BLaER1 (cell line): ENCODE measurements at regions not wholly inside any gene's neighbourhood (a gene's known extent, or its start where the extent isn't known, plus 50 kb on each side); places are given as distances from the start of the nearest gene placed in this dataset.

Experiments used
- H3K27ac ChIP-seq: shearing (Covaris generic); formaldehyde crosslinking; 2 replicates; pipeline ENCODE4 v1.8.1; 2022
- H3K27me3 ChIP-seq: shearing (Covaris generic); formaldehyde crosslinking; 2 replicates; pipeline ENCODE4 v1.8.1; 2022
- H3K36me3 ChIP-seq: shearing (Covaris generic); formaldehyde crosslinking; 2 replicates; pipeline ENCODE4 v1.8.1; 2022
- H3K4me1 ChIP-seq: shearing (Covaris generic); formaldehyde crosslinking; 2 replicates; pipeline ENCODE4 v1.8.1; 2022
- H3K4me2 ChIP-seq: shearing (Covaris generic); formaldehyde crosslinking; 2 replicates; pipeline ENCODE4 v1.8.1; 2022
- H3K4me3 ChIP-seq: shearing (Covaris generic); formaldehyde crosslinking; 2 replicates; pipeline ENCODE4 v1.8.1; 2022
- H3K9ac ChIP-seq: shearing (Covaris generic); formaldehyde crosslinking; 2 replicates; pipeline ENCODE4 v1.8.1; 2022
- H3K9me3 ChIP-seq: shearing (Covaris generic); formaldehyde crosslinking; 2 replicates; pipeline ENCODE4 v1.8.1; 2022
- H4K20me1 ChIP-seq: shearing (Covaris generic); formaldehyde crosslinking; 2 replicates; pipeline ENCODE4 v1.8.1; 2022
- Cebpa-rat ChIP-seq: shearing (Covaris generic); IDR thresholded peaks from 2 replicates; pipeline ENCODE4 v1.8.1; 2022

DNA sequence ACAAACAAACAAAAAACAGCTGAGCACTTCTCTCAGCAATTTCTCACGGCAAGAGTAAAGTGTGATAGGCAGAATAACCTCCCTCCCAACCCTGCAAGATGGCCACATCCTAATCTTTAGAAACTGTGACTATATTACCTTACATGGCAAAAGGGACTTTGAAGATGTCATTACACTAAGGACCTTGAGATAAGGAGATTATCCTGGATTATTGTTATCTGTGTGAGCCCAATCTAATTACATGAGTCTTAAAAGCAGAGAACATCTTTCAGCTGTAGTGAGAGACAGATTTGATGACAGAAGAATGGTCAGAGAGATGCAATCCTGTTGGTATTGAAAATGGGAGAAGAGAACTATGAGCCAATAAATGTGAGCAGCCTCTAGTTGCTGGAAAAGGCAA is 347.9 kb downstream of the CDH9 start:
- H3K9ac ChIP-seq, result no peak overlapping the region
- H3K9me3 ChIP-seq, result no peaks in the 10 kb centered on the region
- H4K20me1 ChIP-seq, result no peaks in the 10 kb centered on the region
- TF ChIP-seq Cebpa-rat, result no peak
- H3K4me1 ChIP-seq, result no peaks in the 10 kb centered on the region
- H3K27ac ChIP-seq, result no peak overlapping the region
- no peaks in the 10 kb centered on the region for H3K36me3 ChIP-seq
- H3K4me3 ChIP-seq, result no peak overlapping the region
- no peaks in the 10 kb centered on the region for H3K27me3 ChIP-seq
- H3K4me2 ChIP-seq, result no peak overlapping the region

DNA sequence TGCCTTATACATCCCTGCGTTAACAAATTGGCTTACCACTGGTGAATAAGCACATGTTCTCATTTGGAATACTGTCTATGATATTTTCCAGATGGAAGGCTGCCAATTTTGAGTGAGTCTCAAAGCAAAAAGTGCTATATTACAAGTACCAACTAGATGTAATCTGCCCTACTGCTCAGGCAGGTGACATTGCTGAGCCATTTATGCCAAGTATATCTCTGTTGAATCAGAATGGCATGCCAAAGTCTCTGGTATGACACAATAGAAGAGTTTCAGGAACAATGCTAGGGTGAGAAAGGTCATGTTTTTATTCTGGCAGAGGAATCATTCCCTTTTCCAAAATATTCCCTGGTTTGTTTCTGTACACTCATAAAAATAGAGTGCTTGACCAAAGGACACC is 356.5 kb downstream of the CDH9 start:
- H3K27ac ChIP-seq, result no peak overlapping the region
- TF ChIP-seq Cebpa-rat, result no peak
- H3K4me3 ChIP-seq, result no peak overlapping the region
- H3K4me1 ChIP-seq, result no peaks in the 10 kb centered on the region
- no peaks in the 10 kb centered on the region for H3K36me3 ChIP-seq
- H3K9ac ChIP-seq, result no peak overlapping the region
- H4K20me1 ChIP-seq, result no peaks in the 10 kb centered on the region
- H3K9me3 ChIP-seq, result peaks cover 9% of the 10 kb centered on the region; the same call in 1 of the 2 replicates
- H3K27me3 ChIP-seq, result no peaks in the 10 kb centered on the region
- no peak overlapping the region for H3K4me2 ChIP-seq

DNA sequence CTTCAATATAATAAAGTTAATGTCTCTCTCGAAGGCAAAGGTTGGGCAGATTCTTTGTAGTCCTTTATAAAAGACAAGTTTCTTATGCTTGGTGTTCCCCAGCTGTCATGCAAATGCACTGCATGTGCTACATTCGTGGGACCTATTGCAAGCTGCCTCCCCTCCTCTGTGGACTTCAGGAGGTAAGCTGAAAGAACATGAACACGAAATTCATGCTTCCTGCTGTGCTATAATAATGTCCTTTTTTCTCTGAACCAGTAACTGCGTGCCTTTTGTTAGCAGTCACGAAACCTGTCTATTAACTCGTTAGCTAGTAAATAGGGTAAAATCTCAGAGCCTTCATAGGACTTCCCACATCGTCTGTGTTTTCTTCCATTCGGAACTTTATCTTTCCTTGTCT is 363.5 kb downstream of the CDH9 start:
- H3K27me3 ChIP-seq, result no peaks in the 10 kb centered on the region
- no peak for TF ChIP-seq Cebpa-rat
- no peak overlapping the region for H3K4me3 ChIP-seq
- no peak overlapping the region for H3K27ac ChIP-seq
- H3K4me1 ChIP-seq, result no peaks in the 10 kb centered on the region
- no peaks in the 10 kb centered on the region for H3K9me3 ChIP-seq
- no peak overlapping the region for H3K4me2 ChIP-seq
- no peaks in the 10 kb centered on the region for H3K36me3 ChIP-seq
- H3K9ac ChIP-seq, result no peak overlapping the region
- H4K20me1 ChIP-seq, result no peaks in the 10 kb centered on the region

DNA sequence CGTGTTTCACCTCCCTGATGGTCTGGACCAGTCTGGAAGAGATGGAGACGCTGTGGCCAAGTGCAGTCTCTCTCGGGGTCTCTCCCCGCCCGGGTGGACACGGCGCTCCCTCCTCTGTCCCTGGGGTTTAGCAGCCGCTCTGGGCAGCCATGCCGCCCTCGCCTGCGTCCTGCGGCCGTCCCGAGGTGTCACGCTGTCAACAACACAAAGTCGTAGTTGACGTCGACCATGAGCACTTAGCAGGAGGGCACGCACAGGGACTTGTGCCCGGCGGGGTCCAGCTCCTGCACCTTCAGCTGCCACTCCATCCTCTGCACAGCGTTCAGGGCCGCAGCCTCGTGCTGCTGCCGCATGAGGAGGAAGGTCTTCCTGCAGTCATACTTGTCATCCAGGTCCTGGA is 368.9 kb downstream of the CDH9 start:
- Histone ChIP-seq H3K27ac (no peak overlapping the region), H3K9me3 (no peaks in the 10 kb centered on the region), H3K4me3 (no peak overlapping the region), H3K27me3 (no peaks in the 10 kb centered on the region), H3K9ac (no peak overlapping the region), H3K4me1 (no peaks in the 10 kb centered on the region), H4K20me1 (no peaks in the 10 kb centered on the region), H3K4me2 (no peak overlapping the region), H3K36me3 (no peaks in the 10 kb centered on the region)
- TF ChIP-seq Cebpa-rat, result no peak

DNA sequence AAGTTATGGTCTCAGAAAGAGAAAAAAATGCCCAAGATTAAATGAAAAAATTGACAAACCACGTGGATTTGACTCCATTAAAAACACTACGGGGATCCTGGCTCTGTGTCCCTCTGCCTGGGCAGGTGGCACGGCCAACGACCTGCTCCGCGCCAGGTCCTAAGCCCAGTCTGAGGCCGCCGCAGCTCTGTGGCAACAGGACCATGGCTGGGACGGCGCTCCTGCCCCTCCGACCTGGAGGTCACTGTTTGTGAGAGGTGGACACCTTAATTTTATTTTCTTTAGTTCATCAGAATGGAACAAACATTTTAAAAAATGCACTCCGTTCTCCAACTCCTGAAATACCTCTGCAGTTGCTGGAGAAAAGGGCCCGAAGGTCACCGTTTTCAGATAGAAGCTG is 369.4 kb downstream of the CDH9 start:
- Histone ChIP-seq H3K9ac (no peak overlapping the region), H3K4me3 (no peak overlapping the region), H3K4me1 (no peaks in the 10 kb centered on the region), H3K27me3 (no peaks in the 10 kb centered on the region), H3K4me2 (no peak overlapping the region), H4K20me1 (no peaks in the 10 kb centered on the region), H3K27ac (no peak overlapping the region), H3K9me3 (no peaks in the 10 kb centered on the region), H3K36me3 (no peaks in the 10 kb centered on the region)
- TF ChIP-seq Cebpa-rat, result no peak

DNA sequence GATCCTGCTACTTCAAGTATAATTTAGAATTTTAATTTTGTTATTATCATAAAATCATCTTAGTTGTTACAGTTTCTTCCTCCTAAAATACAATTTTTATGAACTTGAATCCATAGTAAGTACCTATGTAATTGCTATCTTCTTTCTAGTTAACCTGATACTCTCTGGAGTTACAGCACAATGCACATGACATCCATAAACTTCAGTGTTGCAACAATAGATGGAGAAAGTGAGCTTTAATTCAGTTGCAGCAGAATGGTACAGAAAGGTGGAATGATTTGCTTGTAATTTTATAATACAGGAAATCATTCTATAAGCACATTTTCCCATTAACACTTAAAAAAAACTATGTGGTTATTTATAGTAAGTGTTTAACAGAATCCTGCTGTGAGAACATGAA is 372.0 kb downstream of the CDH9 start:
- Histone ChIP-seq H3K4me3 (no peak overlapping the region), H3K9me3 (no peaks in the 10 kb centered on the region), H3K36me3 (no peaks in the 10 kb centered on the region), H3K4me1 (no peaks in the 10 kb centered on the region), H4K20me1 (no peaks in the 10 kb centered on the region), H3K9ac (no peak overlapping the region), H3K27ac (no peak overlapping the region), H3K4me2 (no peak overlapping the region), H3K27me3 (no peaks in the 10 kb centered on the region)
- no peak for TF ChIP-seq Cebpa-rat

DNA sequence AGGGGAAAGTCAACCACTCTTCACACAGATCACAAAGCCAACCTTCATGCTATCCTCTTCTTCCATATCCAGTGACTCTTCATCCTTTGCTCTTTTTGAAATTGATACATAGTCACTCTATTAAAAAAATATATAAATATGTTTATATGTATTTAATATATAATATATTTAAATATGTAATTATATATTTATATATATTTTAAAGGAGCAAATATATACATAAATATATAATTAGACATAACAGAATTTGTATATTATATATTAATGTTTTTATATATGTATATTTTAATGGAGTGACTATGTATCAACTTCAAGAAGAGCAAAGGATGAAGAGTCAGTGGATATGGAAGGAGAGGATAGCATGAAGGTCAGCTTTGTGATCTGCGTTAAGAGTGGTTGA is 374.9 kb downstream of the CDH9 start:
- H3K4me1 ChIP-seq, result no peaks in the 10 kb centered on the region
- H3K36me3 ChIP-seq, result no peaks in the 10 kb centered on the region
- H3K27me3 ChIP-seq, result no peaks in the 10 kb centered on the region
- H3K27ac ChIP-seq, result no peak overlapping the region
- no peak overlapping the region for H3K9ac ChIP-seq
- H3K4me3 ChIP-seq, result no peak overlapping the region
- no peak overlapping the region for H3K4me2 ChIP-seq
- no peaks in the 10 kb centered on the region for H3K9me3 ChIP-seq
- no peaks in the 10 kb centered on the region for H4K20me1 ChIP-seq
- TF ChIP-seq Cebpa-rat, result no peak

DNA sequence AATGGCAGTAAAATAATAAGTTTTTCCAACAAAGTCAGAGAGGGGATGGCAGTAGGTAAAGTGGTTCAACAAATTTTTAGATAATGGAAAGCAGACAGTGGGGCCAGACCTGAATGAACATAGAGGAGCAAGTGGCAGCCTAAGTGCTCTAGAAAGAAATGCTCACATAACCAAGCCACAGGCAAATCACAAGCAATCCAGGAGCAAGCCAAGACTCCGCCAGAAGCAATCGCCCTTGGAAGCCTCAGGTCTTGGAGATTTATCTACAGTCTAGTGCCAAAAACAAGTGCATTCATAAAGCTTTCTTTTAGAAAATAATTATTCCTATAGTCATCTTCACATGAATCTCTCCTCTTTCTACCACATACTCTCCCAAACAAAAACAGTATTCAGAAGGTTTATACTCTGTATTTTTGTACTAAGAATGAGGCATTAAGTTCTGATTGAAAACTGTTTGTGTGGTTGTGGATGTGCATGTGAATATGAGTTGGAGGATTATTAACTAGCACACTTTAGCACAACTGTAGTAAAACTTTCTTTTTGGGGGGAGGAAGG is 375.5 kb downstream of the CDH9 start:
- H3K36me3 ChIP-seq, result no peaks in the 10 kb centered on the region
- H3K4me3 ChIP-seq, result no peak overlapping the region
- no peaks in the 10 kb centered on the region for H3K9me3 ChIP-seq
- H4K20me1 ChIP-seq, result no peaks in the 10 kb centered on the region
- TF ChIP-seq Cebpa-rat, result no peak
- no peak overlapping the region for H3K27ac ChIP-seq
- H3K4me2 ChIP-seq, result no peak overlapping the region
- H3K4me1 ChIP-seq, result no peaks in the 10 kb centered on the region
- no peak overlapping the region for H3K9ac ChIP-seq
- H3K27me3 ChIP-seq, result no peaks in the 10 kb centered on the region

DNA sequence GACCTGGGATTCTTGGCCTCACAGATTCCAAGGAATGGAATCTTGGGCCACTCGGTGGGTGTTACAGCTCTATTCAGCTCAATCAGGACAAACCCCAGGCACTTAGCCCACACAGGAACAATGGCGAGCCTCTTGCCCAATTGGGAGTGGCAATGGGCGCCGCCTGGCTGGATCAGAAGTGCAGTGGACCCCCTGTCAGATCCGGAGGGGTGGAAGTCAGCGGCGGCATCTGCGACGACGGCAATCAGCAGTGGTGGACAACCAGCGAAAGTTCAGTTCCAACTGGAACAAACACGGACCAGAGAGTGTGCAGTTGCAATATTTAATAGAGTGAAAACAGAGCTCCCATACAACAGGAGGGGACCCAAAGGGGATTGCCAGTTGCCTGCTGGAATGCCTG is 378.3 kb downstream of the CDH9 start:
- H3K27ac ChIP-seq, result no peak overlapping the region
- H3K27me3 ChIP-seq, result no peaks in the 10 kb centered on the region
- no peak overlapping the region for H3K9ac ChIP-seq
- no peaks in the 10 kb centered on the region for H3K4me1 ChIP-seq
- H3K36me3 ChIP-seq, result no peaks in the 10 kb centered on the region
- TF ChIP-seq Cebpa-rat, result no peak
- no peak overlapping the region for H3K4me3 ChIP-seq
- H3K4me2 ChIP-seq, result no peak overlapping the region
- H4K20me1 ChIP-seq, result no peaks in the 10 kb centered on the region
- H3K9me3 ChIP-seq, result no peaks in the 10 kb centered on the region

DNA sequence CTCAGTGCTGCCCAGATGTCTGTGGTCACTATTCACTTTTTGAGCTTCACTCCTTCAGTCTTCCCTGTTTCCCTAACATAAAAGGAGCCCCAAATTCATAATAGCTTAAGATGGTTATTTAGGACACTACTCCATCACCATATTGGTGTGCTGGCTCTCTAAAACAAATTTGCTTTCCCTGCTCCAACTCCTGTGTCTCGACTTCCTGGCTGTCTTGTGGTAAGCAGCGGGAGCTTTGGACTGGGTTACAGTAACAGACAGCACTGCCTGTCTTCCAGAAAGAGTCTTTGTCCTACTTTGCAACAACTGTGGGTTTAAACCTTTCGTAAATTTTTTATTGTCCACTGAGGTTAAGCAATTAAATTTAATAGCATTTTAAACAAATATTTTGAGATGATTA is 389.4 kb downstream of the CDH9 start:
- H3K9me3 ChIP-seq, result no peaks in the 10 kb centered on the region
- TF ChIP-seq Cebpa-rat, result no peak
- no peaks in the 10 kb centered on the region for H4K20me1 ChIP-seq
- H3K4me3 ChIP-seq, result no peak overlapping the region
- no peaks in the 10 kb centered on the region for H3K27me3 ChIP-seq
- no peak overlapping the region for H3K27ac ChIP-seq
- H3K36me3 ChIP-seq, result no peaks in the 10 kb centered on the region
- H3K9ac ChIP-seq, result no peak overlapping the region
- no peaks in the 10 kb centered on the region for H3K4me1 ChIP-seq
- H3K4me2 ChIP-seq, result no peak overlapping the region

DNA sequence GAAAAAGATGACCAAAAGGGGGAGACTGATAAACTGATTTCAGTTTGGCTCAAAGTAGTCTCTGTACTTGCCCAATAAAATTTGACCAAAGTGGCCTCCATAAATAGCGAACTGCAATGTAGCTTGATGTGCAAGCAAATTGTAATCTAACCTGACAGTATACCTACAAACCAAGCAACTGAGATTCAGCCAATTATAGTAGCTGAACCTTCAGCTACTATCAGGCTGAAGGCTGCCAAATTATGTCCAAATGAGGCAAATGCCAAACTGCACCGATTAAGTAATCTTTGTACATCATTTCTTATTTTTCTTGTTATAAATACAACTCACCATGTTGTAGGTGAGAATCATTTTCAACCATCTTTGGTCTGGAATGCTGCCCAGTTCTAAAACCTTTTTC is 390.6 kb downstream of the CDH9 start:
- H3K27ac ChIP-seq, result no peak overlapping the region
- no peak overlapping the region for H3K9ac ChIP-seq
- no peaks in the 10 kb centered on the region for H3K27me3 ChIP-seq
- TF ChIP-seq Cebpa-rat, result no peak
- H3K4me1 ChIP-seq, result no peaks in the 10 kb centered on the region
- no peaks in the 10 kb centered on the region for H3K9me3 ChIP-seq
- H4K20me1 ChIP-seq, result no peaks in the 10 kb centered on the region
- H3K4me2 ChIP-seq, result no peak overlapping the region
- H3K36me3 ChIP-seq, result no peaks in the 10 kb centered on the region
- H3K4me3 ChIP-seq, result no peak overlapping the region
